HG03378 (cell line): ENCODE measurements at regions not wholly inside any gene's neighbourhood (a gene's known extent, or its start where the extent isn't known, plus 50 kb on each side); places are given as distances from the start of the nearest gene placed in this dataset.

Experiments
- ATAC-seq: cut with Tn5 transposase; IDR thresholded peaks from one replicate; pipeline ENCODE4 v1.9.1; 2021; ENCODE audit warnings: mild to moderate bottlenecking, moderate library complexity; ENCODE audit not compliant: unreplicated experiment

- ATAC-seq: no peak
Observed at GRCh38 chr6:145031001-145031400, 704.3 kb downstream of the EPM2A start.

GRCh38 chr6:145031962-145032361 lies 703.4 kb downstream of the EPM2A start:
- ATAC-seq: no peak

- ATAC-seq: no peak
Observed at GRCh38 chr6:145032562-145033145, 702.7 kb downstream of the EPM2A start.

GRCh38 chr6:145034664-145035063 lies 700.7 kb downstream of the EPM2A start:
- no peak for ATAC-seq

- ATAC-seq: no peak
Observed at GRCh38 chr6:145036236-145036635, 699.1 kb downstream of the EPM2A start.

- no peak for ATAC-seq
Observed at GRCh38 chr6:145036848-145037567, 698.3 kb downstream of the EPM2A start.

- ATAC-seq: no peak
Observed at GRCh38 chr6:145042559-145042958, 692.8 kb downstream of the EPM2A start.

GRCh38 chr6:145043926-145044500 lies 691.3 kb downstream of the EPM2A start:
- ATAC-seq: no peak

GRCh38 chr6:145044641-145045246 lies 690.6 kb downstream of the EPM2A start:
- no peak for ATAC-seq

- ATAC-seq: no peak
Observed at GRCh38 chr6:145045582-145045981, 689.7 kb downstream of the EPM2A start.

GRCh38 chr6:145047891-145048290 lies 687.4 kb downstream of the EPM2A start:
- no peak for ATAC-seq

GRCh38 chr6:145051661-145052060 lies 683.7 kb downstream of the EPM2A start:
- ATAC-seq: no peak

GRCh38 chr6:145055567-145055966 lies 679.8 kb downstream of the EPM2A start:
- no peak for ATAC-seq

GRCh38 chr6:145060714-145061113 lies 674.6 kb downstream of the EPM2A start:
- no peak for ATAC-seq

GRCh38 chr6:145063091-145063490 lies 672.2 kb downstream of the EPM2A start:
- ATAC-seq: no peak

- ATAC-seq: no peak
Observed at GRCh38 chr6:145067430-145067829, 667.9 kb downstream of the EPM2A start.

- ATAC-seq: no peak
Observed at GRCh38 chr6:145068577-145068976, 666.7 kb downstream of the EPM2A start.

GRCh38 chr6:145069966-145070365 lies 665.4 kb downstream of the EPM2A start:
- no peak for ATAC-seq

- ATAC-seq: no peak
Observed at GRCh38 chr6:145070791-145071190, 664.5 kb downstream of the EPM2A start.

GRCh38 chr6:145071836-145072235 lies 663.5 kb downstream of the EPM2A start:
- no peak for ATAC-seq

- no peak for ATAC-seq
Observed at GRCh38 chr6:145073811-145074210, 661.5 kb downstream of the EPM2A start.

- ATAC-seq: no peak
Observed at GRCh38 chr6:145074805-145075204, 660.5 kb downstream of the EPM2A start.
